Nephron progenitor cell (in vitro differentiated cells): ENCODE measurements at regions not wholly inside any gene's neighbourhood (a gene's known extent, or its start where the extent isn't known, plus 50 kb on each side); places are given as distances from the start of the nearest gene placed in this dataset.

Experiments used
- DNase-seq: peaks from one replicate; pipeline ENCODE4 v3.0.0; 2021
- H3K27ac Mint-ChIP-seq: 2 replicates; pipeline ENCODE4 v1.8.0; 2021; ENCODE audit warnings: mild to moderate bottlenecking, moderate library complexity, mixed read lengths
- H3K27me3 Mint-ChIP-seq: 2 replicates; pipeline ENCODE4 v1.8.0; 2021; ENCODE audit warnings: mild to moderate bottlenecking, low read depth, mixed read lengths; ENCODE audit not compliant: poor library complexity
- H3K36me3 Mint-ChIP-seq: 2 replicates; pipeline ENCODE4 v1.8.0; 2021; ENCODE audit warnings: low read depth, mixed read lengths
- H3K4me1 Mint-ChIP-seq: 2 replicates; pipeline ENCODE4 v1.8.0; 2021; ENCODE audit warnings: mixed read lengths
- H3K4me3 Mint-ChIP-seq: 2 replicates; pipeline ENCODE4 v1.8.0; 2021; ENCODE audit warnings: mild to moderate bottlenecking, moderate library complexity, mixed read lengths
- H3K9me3 Mint-ChIP-seq: 2 replicates; pipeline ENCODE4 v1.8.0; 2021; ENCODE audit warnings: mild to moderate bottlenecking, moderate library complexity, mixed read lengths
- TF ChIP-seq, protein P1 (sequence below): fragments of 200-600 bp; sonication (generic); IDR thresholded peaks from 2 replicates; pipeline ENCODE4 v1.5.0; 2021; ENCODE audit warnings: antibody characterized with exemption

DNA sequence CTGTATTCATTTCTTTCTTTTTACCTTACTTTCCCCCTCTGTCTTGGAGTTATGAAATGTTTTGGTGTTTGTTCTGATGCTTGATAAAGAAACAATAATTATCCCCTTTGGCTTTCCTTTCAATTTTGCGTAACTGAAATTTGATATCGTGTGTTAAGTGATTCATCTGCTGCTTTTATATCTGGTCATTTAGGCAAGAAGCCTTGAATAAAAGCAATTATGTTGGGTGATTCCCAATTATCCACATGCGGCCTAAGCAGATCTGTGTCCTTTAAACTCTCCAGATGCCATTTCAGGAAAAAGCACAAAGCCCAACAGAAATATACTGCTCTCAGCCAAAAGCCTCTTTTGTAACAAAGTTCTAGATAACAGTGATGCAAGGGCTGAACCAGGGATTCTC, 92.8 kb downstream of the TAF11L14 start:
- Mint-ChIP-seq H3K27me3 (no peaks in the 10 kb centered on the region), H3K4me1 (no peaks in the 10 kb centered on the region)
- TF ChIP-seq, protein P1, sequence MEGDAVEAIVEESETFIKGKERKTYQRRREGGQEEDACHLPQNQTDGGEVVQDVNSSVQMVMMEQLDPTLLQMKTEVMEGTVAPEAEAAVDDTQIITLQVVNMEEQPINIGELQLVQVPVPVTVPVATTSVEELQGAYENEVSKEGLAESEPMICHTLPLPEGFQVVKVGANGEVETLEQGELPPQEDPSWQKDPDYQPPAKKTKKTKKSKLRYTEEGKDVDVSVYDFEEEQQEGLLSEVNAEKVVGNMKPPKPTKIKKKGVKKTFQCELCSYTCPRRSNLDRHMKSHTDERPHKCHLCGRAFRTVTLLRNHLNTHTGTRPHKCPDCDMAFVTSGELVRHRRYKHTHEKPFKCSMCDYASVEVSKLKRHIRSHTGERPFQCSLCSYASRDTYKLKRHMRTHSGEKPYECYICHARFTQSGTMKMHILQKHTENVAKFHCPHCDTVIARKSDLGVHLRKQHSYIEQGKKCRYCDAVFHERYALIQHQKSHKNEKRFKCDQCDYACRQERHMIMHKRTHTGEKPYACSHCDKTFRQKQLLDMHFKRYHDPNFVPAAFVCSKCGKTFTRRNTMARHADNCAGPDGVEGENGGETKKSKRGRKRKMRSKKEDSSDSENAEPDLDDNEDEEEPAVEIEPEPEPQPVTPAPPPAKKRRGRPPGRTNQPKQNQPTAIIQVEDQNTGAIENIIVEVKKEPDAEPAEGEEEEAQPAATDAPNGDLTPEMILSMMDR: no peak

DNA sequence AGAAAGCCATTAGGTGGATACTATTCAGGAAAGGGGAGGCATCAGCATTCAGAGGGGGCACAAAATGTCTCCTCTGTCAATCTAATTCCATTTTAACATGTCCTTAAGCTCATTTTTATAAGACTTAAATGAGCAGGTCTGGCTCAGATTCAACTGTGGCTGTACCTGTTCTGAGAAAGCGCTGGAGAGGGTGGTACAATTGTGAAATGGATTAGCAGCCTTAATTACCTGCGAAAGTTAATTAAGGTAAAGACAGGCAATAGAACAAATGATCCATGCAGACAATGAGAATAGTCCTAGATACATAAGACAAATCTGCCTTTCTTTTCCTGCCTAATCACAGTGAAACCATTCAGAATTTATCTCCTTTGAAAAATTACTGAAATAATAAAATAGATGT, 96.2 kb downstream of the TAF11L14 start:
- Mint-ChIP-seq H3K27me3 (no peaks in the 10 kb centered on the region), H3K4me1 (no peaks in the 10 kb centered on the region), H3K27ac (no peak overlapping the region), H3K9me3 (no peaks in the 10 kb centered on the region), H3K36me3 (no peaks in the 10 kb centered on the region), H3K4me3 (no peak overlapping the region)
- no peak for DNase-seq
- TF ChIP-seq, protein P1: no peak

More for the DNA sequence above, 92.8 kb downstream of the TAF11L14 start:
- H3K27ac Mint-ChIP-seq: no peak overlapping the region
- H3K4me3 Mint-ChIP-seq: no peak overlapping the region
- H3K36me3 Mint-ChIP-seq: no peaks in the 10 kb centered on the region
- no peaks in the 10 kb centered on the region for H3K9me3 Mint-ChIP-seq
- DNase-seq: no peak

DNA sequence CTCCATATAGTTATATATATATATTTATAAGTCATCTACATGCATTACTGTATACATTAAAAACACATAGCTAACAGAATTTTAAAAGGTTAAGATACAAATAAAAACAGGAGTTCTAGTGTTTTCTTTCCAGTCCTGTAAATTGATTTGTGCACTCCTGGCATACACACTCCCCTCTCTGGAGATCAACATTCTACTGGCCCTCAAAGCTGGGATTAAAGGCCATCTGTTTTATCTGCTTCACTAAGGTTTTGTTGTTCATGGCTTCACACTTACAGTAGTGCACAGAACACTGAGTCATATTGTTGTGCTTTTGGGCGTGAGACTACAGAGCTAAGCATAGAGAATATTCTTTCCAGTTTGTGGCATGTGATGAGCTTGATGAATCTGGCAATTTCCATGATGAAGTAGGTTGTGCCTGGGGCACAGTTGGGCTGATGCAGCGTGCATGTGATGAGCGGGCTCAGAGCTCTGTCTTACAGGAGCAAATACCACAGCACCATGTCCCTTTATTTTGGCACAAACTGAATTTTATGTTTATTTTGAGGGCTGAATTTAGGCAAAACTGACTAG, 98.2 kb downstream of the TAF11L14 start:
- Mint-ChIP-seq H3K4me3 (no peak overlapping the region), H3K9me3 (no peaks in the 10 kb centered on the region), H3K4me1 (no peaks in the 10 kb centered on the region), H3K27me3 (no peaks in the 10 kb centered on the region), H3K27ac (no peak overlapping the region), H3K36me3 (no peaks in the 10 kb centered on the region)
- DNase-seq: no peak
- TF ChIP-seq, protein P1: no peak

- no peak overlapping the region for H3K27ac Mint-ChIP-seq
- TF ChIP-seq, protein P1: no peak
- DNase-seq: no peak
- no peaks in the 10 kb centered on the region for H3K27me3 Mint-ChIP-seq
- no peaks in the 10 kb centered on the region for H3K36me3 Mint-ChIP-seq
- no peaks in the 10 kb centered on the region for H3K9me3 Mint-ChIP-seq
- no peaks in the 10 kb centered on the region for H3K4me1 Mint-ChIP-seq
- no peak overlapping the region for H3K4me3 Mint-ChIP-seq
Observed at GRCh38 chr5:17734011-17734410, 99.8 kb downstream of the TAF11L14 start.

DNA sequence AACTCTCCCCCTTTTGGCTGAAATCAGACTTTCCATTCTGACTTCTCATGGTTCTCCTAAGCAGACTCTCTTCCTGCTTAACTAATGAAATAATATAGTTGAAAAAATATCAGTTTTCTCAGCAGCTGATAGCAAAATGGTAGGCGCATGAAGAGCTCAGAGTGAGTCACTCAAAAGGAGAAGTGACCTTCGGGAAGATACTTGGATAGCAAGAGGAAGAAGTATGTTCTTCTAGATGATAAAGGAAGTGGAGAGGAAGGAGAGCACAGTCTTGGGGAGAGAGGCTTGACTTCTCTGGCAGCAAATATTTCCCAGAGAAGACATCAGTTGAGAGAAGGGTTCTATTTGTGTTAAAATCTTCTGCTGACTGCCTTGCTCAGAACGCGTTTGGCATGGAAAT, 101.5 kb downstream of the TAF11L14 start:
- H3K36me3 Mint-ChIP-seq: no peaks in the 10 kb centered on the region
- H3K27ac Mint-ChIP-seq: no peak overlapping the region
- H3K9me3 Mint-ChIP-seq: no peaks in the 10 kb centered on the region
- no peaks in the 10 kb centered on the region for H3K4me1 Mint-ChIP-seq
- TF ChIP-seq, protein P1: no peak
- no peak overlapping the region for H3K4me3 Mint-ChIP-seq
- DNase-seq: no peak
- no peaks in the 10 kb centered on the region for H3K27me3 Mint-ChIP-seq

DNA sequence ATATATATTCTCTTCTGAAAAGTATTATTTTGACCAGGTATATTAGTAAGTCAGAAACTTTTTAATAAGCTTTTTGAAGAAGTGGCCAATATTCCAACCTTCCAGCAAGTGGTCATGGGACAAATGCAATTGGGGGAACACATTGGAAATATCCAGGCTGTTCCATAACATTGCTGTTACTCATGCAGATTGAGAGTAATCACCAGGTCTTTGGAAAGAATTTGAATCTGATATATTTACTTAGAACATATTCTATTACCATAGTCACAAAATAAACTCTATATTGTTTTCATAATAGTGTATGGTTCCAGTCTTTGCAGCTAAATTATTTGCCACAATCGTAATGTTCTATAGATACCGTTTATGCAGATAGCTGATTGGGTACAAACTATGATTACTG, 102.8 kb downstream of the TAF11L14 start:
- Mint-ChIP-seq H3K27ac (no peak overlapping the region), H3K4me1 (no peaks in the 10 kb centered on the region), H3K9me3 (no peaks in the 10 kb centered on the region), H3K36me3 (no peaks in the 10 kb centered on the region), H3K27me3 (no peaks in the 10 kb centered on the region), H3K4me3 (no peak overlapping the region)
- TF ChIP-seq, protein P1: no peak
- DNase-seq: no peak
